ENCODE measurements at regions not wholly inside any gene's neighbourhood (a gene's known extent, or its start where the extent isn't known, plus 50 kb on each side); places are given as distances from the start of the nearest gene placed in this dataset.

- DNase-seq, result no peak
Measured at GRCh38 chr17:71689782-71690181, 431.0 kb upstream of the SOX9 start.

- DNase-seq, result no peak
Measured at GRCh38 chr17:71699907-71700306, 420.9 kb upstream of the SOX9 start.

DNA sequence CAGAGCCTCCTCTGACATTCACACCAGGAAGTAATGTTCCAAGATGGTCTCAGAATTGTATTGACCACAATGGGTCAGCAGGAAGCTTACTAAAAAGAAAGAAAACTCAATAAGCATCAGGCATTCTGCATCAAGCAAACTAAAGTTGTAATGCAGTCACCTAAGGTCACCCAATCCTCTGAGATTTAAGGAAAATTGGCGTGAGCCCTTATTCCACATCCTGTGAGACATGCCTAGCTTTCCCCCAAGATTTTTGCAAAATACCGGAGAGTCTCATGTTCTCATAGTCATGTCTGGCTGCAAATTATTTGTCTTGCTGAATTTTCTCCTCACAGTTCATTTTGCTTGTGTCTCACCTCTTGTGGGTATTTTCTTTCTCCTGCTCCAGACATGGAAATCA lies 417.1 kb upstream of the SOX9 start:
- no peak for DNase-seq

GRCh38 chr17:71709271-71709890 lies 411.4 kb upstream of the SOX9 start:
- DNase-seq, result no peak

DNA sequence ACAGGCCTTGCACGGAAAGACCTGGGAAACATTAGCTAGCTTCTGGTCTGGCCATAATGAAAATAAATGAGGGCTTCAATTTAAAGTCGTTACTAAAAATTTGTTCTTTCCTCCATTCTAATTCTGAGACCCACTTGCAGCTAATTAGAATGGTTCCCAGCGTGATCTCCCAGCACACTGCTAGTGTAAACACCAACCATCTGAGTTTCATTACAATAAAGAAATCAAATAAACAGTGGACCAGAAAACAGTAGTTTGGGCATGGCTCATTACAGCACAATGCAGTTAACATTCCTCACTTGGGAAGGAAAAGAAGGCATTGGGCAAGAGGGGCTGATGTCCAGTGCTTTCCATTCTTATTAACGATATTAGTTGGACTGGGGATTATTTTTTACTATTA lies 410.9 kb upstream of the SOX9 start:
- DNase-seq, result no peak

GRCh38 chr17:71710816-71711215 lies 410.0 kb upstream of the SOX9 start:
- no peak for DNase-seq

DNA sequence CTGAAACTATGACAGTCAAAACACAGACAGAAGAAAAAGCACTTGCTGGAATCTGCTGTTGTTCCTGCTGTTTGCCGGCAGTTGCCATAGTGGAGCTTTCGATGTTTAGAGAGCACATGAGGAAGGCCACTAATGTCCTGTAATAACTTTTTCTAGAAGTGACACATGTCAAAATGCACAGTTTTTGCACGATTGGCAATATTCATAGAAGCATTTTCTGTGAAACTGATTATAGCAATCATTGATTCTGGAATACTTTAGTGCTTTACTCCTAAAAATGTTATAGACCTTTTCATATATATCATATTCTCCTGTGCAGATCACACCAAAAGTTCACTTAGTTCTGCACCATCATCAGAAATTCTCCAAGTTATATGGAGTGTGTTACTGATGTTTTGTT lies 407.0 kb upstream of the SOX9 start:
- no peak for DNase-seq

- no peak for DNase-seq
Measured at GRCh38 chr17:71724339-71724738, 396.5 kb upstream of the SOX9 start.

- DNase-seq, result no peak
Measured at GRCh38 chr17:71725811-71726210, 395.0 kb upstream of the SOX9 start.

GRCh38 chr17:71726341-71726740 lies 394.5 kb upstream of the SOX9 start:
- DNase-seq, result no peak

- no peak for DNase-seq
Measured at GRCh38 chr17:71727292-71727691, 393.5 kb upstream of the SOX9 start.

DNA sequence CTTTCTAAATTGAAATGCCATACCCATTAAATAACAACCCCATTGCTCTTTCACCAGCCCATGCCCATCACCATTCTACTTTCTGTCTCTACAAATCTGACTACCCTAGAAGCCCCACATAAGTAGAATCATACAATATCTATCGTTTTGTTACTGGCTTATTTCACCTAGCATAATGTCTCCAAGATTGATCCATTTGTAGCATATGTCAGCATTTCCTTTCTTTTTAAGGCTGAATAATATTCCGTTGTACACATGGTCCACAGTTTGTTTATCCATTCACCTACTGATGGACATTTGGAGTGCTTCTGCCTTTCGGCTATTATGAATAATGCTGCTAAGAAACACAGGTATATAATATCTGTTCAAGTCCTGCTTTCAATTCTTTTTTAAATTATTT lies 393.1 kb upstream of the SOX9 start:
- DNase-seq, result no peak

DNA sequence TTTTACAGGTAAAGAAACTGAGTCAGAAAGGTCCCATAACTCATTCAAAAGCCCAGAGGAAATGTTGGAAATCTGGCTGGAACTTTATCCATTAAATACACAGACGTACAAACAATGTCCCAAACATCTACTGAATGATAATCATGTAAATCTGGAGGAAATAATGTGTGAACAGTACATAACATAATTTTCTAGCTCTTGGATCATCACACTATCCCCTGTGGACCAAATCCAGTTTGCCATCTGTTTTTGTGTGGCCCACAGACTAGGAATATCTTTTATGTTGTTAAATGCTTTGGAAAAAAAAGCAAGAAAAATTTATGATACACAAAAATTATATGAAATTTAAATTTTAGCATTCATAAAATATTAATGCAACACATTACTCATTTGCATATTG lies 389.9 kb upstream of the SOX9 start:
- DNase-seq, result no peak

DNA sequence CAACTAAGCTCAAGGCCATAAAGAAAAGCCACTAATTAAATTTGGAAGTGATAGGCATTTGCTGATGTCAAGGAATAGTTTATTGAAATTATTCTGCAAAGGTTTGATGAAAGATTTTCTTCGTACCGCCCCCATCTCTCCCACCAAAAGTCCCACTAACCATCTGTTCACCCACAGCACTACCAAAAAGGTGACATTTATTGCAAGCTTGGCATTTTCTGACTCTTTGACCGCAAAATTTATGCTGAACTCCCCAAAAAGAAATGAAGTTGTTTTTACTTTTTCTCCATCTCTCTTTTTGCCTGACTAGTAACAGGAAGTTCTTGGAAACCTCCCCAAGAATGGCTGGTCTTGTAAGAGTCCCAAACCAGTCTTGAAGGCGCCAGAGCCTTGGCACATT lies 384.9 kb upstream of the SOX9 start:
- DNase-seq, result no peak

DNA sequence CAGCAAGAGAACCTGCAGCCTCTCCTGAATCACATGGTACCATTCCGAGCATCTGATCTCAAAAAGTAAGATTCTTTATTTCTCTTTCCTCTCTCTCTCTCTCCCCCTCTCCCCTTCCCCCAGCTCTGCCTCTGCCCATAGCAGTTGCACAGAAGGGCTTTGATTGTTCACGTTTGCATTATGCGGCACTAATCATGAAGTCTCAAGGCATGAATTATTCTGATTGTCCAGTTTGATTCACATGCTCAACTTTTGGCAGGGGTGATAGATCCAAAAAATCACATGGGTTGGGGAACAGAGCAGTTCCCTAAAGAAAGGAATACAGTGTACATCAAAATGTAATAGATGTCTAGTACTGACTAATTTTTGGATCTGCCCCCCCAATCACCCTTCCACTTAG lies 380.0 kb upstream of the SOX9 start:
- DNase-seq, result no peak

- DNase-seq, result no peak
Measured at GRCh38 chr17:71741836-71742235, 379.0 kb upstream of the SOX9 start.

GRCh38 chr17:71748872-71749271 lies 371.9 kb upstream of the SOX9 start:
- DNase-seq, result no peak

DNA sequence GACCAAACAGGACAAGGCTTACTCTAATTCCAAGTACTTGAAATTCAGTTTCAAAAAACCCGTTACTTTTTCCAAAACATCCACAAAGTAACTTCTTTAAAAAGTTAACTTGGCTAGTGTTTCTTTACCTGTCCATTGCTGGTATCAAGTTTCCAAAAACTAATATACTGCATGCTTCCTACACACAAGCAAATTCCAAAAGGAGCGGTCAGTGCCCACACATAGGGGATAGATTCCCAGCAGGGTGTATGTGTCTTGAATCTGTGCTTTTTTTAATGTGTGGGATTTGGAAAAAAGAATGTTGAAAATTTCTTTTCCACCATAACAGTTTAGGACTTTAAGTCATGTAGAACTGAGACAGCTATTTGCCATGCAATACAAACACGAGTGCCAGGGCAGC lies 367.8 kb upstream of the SOX9 start:
- no peak for DNase-seq

GRCh38 chr17:71757156-71757555 lies 363.7 kb upstream of the SOX9 start:
- no peak for DNase-seq

DNA sequence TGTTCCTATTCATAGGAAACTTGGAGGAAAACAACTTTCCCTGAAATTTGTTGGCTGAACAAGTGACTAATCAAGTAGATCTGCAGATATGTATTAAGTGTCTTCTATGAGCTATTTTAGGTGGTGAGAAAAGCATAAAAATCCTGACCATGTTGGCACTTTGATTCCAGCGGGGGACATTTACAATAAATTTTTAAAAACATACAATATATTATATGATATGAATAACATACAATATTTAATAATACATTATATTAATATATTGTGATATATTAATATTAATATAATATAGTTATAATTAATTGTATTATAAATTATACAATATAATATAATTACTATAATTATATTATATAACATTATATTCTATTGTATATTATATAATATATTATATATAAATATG lies 362.9 kb upstream of the SOX9 start:
- no peak for DNase-seq

DNA sequence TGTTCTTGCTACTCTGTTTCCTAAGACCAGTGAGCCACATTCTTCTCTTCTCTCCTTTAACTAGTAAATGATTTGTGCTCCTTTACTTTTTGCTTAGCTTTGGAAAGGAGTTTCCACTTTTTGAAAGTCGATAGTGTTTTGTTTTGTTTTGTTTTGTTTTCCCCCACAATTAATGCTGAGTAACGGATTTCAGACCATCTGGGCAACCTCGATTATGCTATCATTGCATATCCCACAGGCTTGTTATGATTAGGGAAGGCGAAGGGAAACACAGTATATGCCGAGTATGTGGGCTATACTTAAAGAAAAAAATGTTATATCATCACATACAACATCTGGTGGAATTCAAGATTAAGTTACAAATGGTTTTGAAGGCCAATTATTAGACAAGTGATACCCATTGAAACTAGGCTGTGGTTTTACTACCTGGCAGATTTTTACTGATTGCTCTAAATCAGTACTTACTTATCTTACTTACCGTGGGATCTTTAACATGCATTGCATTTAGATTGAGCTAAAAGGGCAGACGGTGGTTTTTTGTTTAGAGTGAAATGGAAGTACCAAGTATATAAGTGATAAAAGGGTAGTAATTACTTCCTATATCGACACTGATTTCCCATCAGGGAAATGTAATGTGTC lies 361.3 kb upstream of the SOX9 start:
- DNase-seq, result no peak

DNA sequence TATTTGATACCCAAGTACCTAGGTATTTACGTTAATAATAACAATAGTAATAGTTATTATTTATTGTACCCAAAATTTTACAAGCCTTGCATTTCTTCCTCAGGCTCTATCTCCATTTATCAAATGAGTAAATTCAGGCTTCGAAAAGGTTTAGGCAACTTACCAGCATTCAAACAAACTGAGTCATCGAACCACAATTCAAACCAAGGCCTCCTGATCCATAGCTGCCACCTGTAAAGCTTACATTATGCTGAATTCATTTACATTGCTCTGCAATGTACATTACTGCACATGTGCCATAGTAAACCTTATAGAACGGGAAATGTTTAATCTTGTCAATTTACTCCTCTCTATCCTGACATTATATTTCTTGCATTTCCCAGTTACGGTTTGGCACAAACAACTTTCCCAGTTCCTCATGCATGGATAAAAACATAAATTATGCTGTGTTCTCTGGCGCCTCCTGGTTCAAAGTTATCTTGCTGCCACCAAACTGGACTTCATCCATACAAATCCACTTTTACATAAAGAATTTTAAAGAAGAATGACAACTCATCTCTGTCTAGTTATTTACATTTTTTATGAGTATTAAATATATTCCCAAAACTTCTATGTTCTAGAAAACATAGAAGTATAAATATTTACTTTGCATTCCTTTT lies 360.6 kb upstream of the SOX9 start:
- DNase-seq, result no peak

- no peak for DNase-seq
Measured at GRCh38 chr17:71762526-71762925, 358.3 kb upstream of the SOX9 start.

GRCh38 chr17:71764505-71764904 lies 356.3 kb upstream of the SOX9 start:
- no peak for DNase-seq

DNA sequence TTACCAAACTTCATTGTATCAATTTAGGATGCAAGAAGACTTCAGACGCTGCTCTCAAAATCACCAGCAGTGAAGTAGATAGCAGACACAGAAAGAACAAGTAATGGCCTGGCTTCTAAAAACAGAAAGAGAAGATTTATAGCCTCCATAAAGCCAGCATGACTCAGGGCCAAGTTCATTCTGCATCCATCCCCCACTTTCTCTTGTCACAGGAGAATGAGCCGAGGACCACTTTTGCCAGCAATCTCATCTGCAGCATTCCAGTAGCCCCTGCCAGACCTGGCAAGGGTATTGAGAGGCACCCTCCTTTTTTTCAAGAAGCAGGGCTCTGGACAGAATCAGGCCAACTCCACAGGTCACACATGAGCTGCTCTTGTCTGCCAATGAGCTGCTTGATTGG lies 355.4 kb upstream of the SOX9 start:
- no peak for DNase-seq

Measured in hematopoietic multipotent progenitor cell treated with erythropoietin and hydrocortisone succinate and interleukin-3 and kit ligand, for 6 days (in vitro differentiated cells).